NCI-H524 (cell line): ENCODE measurements at regions not wholly inside any gene's neighbourhood (a gene's known extent, or its start where the extent isn't known, plus 50 kb on each side); places are given as distances from the start of the nearest gene placed in this dataset.
A peak's percentile ranks its signal among the peaks of the same experiment; 100 is the strongest.

Source experiments
- DNase-seq, 2 experiments: peaks; one replicate each; lab custom pipeline; 2025; lab: John Stamatoyannopoulos, UW

DNA sequence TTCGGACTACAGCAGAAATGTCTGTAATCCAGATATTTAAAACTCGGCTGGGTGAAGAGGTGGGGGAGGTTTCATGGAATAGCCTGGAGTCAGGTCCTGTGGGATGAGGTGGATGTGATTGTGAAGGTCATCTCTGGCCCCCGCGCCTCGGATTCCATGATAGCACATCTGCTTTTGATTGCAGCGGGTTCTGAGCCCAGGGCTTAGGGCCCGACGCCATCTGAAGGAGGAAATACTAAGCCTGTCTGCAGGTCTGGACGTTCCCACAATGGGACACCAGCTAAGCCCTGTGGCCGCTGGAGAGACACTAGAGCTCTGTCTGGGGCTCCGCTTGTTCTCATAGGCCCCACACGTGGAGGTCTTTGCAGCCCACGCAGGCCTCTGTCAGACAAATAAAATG, 328.7 kb downstream of the CXCL12 start:
- DNase-seq, result no peak

DNA sequence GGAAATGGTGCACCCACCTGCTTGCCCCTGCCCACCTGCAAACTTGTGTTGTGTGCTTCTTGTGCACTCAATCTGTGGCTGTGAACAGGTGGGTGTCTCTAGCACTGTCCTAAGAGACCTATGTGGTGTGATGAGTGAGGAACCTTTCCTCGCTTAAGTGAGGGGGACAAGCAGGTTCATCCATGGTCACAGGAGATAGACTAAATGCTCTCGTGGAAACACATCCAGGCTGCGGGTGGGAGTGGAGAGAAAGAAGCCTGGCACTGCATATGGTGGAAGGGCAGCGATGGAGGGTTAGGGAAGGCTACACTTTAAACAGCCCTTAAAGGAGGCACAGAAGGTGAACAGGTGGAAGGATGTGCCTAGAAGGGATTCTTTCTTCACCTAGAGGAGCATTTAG, 330.9 kb downstream of the CXCL12 start:
- no peak for DNase-seq

DNA sequence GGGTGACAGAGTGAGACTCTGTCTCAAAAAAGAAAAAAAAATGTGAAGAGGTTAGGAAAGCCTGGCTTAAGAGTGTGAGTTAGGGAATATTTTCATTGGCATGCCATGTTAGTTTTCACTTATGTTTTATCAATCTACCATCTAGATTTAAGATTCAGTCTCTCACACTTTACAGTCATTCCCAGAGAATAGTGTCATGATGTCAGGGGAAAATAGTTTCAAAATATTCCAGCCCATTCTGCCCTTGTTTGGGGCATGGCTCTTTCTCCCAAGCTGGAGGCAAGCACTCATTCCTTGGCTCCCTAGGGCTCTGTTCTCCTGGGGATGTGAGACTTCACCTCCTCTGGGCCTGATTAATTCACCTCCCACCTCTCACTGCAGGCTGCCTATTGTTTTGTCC, 331.5 kb downstream of the CXCL12 start:
- no peak for DNase-seq

DNA sequence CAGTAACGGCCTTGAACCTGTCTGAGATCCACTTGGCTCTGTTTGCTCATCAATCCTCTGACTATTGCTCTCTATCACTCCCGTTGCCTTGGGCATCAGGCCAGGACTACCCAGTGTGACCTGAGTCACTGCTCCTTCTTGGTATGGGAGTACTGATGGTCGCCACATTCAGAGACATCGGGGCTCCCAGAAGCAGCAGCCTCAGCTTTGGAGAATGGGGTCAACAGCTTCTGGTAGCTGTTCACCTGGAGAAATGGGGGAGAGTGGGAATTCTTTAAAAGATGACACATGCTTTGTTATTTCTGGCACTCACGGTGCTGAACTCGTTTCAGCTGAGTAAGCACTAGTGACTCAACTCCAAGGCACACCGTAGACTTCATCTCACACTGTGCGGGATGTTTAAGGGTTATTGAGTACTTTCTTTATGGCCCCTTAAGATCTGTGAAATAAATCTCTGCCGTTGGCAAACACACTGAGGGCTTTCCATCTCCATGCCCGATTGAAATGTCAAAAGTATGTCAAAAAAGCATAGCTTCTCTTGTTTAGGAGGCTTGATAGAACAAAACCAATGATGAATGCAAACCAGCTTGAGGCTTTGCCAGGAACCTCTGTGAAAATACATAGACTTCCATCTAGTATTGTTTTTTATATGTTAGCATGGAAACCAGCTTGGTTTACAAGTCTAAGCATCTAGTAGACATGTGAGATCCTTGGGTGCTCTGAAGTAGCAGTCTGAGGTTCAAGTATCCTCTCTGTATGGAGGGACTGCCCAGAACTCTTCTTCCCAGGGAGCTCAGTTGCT, 333.1 kb downstream of the CXCL12 start:
- no peak for DNase-seq

DNA sequence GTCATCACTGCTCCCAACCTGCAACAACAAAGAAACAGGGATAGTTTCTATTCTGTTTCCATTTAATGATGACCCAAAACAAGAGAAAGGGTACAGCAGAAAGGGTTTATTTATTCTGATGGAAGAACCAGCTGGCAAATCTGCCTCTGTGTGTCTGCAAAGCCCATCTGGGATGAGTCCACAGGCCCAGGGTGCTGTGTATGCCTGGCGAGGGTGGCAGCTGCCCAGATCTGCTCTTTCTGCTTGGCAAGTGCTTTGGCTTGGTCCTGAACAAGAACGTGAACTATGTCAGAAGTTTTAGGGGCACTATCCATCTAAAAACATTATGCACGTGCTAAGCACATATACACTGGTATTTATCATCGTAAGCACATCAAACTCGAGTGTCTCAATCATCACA, 333.8 kb downstream of the CXCL12 start:
- DNase-seq, result no peak

DNA sequence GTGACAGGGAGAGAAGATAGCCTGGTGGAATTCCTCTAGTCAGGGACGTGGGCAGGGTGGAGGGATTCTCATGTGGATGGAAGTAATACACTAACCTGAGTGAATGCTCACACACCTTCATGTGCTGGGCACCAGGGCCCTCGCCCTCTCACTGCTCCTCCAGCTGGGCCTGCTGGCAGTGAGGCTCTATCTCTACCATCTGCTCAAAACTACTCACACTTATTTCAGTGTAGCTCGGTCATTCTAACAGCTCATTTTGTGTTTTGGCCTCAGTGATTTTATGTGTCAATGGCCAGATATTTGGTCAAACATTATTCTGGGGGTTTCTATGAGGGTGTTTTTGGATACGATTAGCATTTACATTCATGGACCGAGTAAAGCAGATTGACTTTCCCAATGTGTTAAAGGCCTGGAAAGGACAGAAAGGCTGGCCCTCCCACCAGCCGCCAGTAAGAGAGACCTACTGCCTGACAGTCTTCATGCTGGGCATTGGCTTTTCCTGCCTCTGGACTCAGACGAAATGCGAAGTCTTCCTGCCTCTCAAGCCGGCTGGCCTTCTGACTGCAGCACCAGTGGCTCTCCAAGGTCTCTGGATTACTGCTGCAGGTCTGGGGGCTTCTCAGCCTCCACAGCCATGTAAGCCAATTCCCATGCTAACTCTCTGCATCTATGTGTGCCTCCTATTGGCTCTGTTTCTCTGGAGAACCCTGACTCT, 335.4 kb downstream of the CXCL12 start:
- no peak for DNase-seq

DNA sequence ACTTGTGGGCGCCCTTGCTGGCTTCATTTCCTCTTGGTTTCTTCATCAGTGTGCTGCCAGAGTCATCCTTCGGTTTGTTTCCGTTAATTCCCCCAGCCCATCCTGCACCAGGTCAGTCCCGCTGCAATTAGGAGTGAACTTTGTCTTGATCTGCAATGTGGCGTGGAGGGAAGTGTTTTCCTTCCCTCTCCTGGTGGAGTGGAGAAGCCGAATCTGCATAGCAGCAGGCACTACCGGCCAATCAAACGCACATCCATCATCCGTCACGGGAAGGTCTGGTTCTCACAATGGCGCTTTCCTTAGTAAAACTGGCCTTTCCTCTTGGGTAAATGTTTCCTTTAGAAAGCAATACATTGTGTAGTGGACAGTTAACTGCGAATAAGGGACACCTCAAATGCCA, 337.5 kb downstream of the CXCL12 start:
- no peak for DNase-seq

DNA sequence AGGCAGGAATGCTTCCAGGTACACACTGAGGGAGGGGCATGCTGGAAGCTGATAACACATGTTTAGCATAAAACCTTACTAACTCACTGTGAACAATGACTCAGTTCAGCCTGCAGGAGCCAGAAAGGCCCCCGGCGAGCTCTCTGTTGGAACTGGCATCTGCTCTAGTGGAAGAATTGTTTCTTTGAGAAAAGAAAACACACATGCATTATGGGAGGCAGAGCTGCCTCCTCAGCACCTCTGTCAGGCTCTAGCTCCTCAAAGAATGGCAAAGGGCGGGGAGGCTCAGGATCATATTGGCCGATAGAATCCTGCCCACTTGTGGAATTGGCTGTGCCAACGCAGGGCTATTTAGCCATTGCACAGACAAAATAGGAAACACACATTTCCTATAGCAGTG, 338.3 kb downstream of the CXCL12 start:
- DNase-seq, result no peak

DNA sequence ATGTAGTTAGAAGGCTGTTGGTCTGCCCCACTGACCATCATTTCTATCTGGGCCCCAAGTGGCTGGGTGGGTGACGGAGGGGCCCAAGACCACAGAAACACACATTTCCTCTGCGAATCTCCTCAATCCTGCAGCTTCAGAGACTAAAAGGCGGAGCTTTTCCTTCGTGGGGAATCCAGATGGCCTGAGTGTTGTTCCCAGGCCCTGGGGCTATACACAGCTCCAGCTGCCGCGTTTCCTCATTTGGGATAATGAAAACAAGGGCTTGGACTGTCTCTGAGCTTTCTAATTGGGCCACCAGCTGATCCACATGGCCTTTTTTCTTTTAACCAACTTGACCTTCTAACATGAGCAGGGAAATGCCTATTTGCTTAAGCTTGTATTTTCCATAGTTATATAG, 339.9 kb downstream of the CXCL12 start:
- DNase-seq, result peak in 1 of 2 experiments; percentile 47

DNA sequence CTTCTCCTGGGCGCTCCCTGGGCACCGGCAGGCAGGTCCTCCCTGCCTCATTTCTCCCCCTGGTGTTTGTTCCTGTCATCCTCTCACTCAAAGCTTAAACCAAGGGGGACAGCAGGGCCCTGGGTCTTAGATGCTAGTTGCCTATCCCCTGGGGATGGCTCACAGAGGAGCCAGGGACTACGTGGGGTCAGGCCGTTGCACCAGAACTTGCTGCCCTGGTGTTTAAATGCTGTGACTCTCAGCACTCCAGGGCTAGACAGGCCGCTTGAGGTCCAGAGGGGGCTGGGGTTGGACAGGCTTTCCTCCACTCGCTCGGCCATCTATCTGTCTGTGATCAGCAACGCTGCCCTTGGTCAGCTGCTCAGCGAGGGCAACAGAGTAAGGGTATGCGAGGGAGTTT, 340.3 kb downstream of the CXCL12 start:
- no peak for DNase-seq

DNA sequence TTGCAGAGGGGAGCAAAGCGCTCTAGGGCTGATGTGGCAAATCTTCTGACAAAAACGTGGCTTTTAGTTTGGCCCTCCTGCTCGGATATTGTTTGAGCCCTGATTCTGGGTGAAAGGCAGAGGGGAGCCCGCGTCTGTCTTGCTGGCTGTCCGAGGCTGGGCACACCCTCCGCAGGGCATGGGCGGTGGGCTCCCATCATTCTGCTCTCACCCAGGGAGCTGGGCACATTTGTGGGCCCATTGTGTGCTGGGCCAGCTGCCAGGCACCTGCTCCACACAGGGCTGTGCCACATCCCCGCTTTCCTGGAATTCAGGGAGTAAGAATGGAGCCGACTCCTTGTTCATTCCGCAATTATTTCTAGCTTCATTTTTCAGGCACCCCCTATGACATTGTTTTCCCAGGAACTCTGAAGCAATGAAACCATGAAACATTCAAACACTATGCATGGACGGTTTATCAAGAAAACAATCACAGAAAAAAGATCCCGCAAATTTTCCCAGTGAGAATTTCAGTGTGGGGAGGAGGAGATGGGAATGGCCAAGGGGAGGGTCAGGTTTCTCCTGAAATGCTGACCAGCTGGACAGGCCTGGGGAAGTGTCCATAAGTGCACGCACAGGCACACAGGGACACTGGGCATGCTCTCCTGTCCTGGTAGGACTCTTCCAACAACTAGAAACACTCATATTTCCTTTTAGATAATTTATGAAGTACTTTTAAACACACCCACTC, 341.1 kb downstream of the CXCL12 start:
- DNase-seq, result no peak

DNA sequence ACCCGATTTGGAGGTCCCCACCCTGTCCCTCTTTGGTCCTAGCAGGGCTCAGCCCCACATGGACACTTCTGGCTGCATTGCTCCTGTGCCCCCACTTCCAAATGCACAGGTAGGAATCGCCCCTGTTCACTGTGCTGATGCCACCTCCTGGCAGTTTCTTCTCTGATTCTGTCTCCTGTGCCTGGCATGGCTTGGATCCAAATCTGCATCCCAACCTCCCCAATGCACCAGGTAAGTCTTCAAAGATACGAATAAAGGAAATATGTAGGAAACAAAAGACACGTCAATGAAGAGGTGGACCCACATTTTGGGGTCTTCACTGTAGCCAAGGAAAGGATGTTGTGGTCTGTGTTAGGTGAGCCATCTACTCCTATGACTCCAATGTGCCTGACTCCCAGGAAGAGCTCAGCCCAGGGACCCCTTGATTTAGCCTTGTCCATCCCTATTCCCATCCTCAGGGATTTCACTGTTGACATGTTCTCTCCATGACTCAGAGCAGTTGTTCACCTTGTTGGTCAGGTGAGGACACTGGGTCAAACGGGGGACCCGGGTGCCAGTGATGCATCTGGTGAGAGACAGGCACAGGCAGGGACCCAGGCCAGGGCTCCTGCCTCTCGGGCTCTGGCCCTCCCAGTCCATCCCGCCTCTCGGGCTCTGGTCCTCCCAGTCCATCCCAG, 341.8 kb downstream of the CXCL12 start:
- DNase-seq, result no peak

DNA sequence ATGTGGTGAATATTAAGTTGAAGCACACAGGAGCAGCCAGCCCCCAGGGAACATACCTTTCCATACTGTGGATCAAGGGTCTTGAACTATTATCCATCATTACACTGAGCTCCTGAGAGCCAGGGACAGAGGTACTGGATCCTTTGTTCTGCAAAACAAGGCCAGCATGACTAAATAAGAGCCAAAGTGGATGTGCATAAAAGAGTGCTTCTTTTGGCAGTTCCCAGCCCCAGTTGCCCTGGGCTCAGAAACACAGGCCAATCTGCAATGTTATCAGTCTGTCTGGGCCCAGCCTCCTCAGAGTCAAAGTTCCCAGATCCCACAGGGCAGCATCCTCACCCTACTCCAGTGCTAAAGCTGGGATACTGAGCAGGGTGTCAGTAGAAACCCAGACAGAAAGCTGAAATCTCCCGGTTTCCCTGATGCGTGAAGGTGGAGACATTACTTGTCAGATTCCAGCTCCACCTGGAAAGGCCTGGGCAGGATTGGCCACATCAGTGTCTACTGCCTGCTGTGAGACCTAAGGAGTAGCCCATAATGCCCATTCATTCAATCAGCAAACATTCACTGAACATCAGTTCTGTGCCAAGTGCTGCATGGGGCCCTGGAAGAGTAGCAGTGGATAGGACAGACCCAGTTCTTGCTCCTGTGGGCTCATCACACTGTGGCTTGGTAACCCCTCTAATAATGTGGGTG, 342.7 kb downstream of the CXCL12 start:
- no peak for DNase-seq

DNA sequence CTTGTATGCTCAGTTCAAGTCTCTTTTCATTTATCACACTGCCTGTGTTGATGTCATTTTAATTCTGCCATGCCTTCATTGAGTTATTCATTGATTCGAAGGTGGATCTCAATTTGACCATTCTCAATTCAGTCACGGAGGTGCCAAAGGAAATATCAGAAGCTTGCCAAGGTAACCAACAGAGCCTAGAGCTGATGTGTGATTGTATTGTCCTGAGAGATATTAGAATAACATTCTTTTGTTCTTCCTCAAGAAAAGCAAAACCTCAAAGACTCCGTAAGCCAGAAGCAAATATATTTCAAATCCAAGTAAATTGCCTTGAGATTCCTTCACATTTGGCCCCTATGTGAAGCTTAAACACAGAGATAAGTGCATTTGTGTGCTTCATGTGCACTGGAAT, 345.3 kb downstream of the CXCL12 start:
- no peak for DNase-seq

DNA sequence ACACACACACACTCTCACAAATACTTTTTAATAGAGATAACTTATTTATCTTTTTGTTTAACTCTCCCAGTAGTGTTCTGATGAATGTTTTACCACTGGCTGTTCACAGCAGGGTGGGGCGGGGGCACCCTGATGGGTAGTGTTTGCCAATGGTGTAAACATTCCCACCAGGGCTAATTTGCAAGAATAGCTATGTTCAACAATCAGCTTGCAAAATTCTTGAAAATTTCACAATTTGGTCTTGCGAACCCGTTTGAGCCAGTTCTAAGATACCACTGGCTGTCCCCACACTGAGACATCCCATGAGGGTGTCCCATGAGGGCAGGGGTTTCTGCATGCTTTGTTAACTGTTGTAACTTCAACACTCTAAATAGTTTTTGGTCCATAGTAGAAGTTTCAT, 348.5 kb downstream of the CXCL12 start:
- DNase-seq, result no peak

DNA sequence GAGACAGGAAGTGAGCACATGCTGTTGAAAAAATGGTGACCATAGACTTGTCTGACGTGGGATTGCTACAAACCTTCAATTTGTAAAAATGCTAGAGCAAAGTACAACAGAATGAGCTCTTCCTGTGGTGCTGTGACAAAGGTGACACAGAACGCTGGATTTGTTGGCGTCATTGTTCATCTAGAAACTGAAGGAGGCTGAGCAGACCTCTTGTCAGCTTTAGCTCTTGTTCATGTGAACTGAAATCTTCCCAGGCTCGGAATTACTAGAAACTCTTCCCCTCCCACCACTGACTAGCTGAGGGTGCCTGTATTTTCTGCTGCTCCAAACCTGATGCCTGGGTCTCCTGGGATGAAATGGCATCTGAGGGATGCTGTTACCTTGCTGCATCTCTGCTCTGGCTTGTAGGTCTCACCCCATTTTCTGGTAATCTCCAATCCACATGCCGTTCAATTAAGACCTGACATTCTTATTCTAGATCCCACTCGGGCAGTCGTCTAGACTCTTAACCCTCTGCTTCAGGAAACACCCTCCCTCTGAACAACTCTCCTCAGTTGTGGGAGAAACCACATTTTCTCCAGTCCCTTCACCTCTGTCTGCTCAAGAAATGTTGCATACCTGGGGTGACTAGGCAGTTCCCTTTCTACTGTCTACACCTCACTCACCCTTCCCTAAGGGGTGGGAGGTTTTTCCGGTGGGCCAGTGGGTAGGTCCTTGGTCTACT, 349.3 kb downstream of the CXCL12 start:
- no peak for DNase-seq

DNA sequence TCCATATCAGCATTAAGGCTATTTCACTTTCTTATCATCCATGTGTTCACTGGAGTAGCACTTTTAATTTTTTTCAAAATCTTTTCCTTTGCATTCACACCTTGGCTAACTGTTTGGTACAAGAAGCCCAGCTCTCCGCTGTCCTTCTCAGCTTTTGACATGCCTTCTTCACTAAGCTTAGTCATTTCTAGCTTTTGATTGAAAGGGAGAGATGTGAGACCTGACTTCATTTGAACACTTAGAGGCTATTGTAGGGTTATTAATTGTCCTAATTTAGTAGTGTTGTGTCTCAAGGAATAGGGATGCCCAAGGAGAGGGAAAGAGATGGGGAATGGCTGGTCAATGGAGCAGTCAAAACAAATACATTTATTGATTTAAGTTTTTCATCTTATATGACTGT, 350.0 kb downstream of the CXCL12 start:
- no peak for DNase-seq

DNA sequence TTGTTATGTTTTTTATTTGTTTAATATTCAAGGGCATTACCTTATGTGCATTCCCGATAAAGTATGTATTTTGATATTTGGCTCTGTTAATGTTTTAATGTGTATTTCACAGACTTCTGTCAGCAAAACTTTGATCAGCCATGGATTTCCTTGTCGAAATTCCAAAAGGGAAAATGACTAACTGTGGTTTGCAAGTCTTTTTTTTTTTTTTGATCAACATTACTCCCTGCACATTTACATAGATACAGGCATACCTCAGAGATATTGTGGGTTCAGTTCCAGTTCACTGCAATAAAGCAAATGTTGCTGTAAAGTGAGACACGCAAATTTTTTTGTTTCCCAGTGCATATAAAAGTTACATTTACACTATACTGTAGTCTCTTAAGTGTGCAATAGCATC, 351.9 kb downstream of the CXCL12 start:
- no peak for DNase-seq

DNA sequence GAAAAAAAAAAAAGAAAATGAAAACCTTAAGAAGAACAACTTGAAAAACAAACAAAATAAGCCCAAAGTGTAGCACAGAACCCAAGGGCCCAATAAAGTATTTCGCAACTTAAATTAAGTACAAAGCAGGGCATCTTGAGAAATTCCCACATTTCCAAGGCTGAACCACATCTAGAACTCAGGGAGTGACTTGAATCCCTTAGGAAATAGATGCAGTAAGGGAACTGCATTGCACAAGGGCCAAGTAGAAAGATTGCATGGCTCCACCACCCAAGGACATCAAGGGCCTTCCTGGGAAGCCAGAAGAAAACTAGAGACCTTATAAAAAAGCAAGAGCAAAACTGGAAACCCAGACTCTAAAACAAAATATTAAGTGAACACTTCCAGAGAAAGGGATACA, 352.7 kb downstream of the CXCL12 start:
- DNase-seq, result no peak

DNA sequence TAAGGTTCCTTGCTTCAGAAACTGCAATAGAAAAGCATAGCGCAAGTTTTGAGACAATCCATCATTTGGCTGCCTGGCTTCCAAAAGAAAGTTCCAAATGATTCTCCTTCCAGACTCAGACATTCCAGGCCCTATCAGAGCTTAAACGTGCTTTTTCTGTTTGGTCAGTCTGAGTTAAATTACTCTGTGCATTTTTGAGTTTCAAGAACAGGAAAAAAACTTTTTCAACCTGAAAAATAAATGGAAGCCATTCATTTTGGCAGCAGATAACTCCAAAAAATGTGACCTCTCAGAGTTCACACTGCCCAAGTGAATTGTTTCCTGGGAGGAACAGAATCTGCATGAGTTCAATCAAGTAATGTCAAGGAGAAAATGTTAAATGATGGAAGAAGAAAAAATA, 354.2 kb downstream of the CXCL12 start:
- no peak for DNase-seq

DNA sequence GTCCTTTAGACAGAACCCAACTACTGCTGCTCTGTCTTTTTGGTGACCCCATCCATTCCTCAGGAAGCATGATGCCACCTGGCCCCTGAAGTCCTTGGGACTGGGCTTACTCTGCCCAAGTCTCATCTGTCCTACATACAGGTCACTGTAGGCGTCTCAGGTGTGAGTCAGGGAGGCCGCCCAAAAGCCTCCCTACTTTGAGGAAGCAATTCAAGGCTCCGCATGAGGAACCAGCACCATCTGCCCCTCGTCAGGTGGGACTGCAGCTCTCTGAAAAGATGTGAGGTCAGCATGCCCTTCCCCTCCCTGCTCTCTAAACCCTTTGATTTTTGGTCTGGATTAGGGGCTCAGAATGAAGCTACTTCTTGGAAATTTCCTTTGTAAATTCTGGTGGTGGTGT, 354.8 kb downstream of the CXCL12 start:
- DNase-seq, result peak in 1 of 2 experiments; percentile 17
